Right atrium auricular region (tissue), 2 donors: ENCODE measurements at regions not wholly inside any gene's neighbourhood (a gene's known extent, or its start where the extent isn't known, plus 50 kb on each side); places are given as distances from the start of the nearest gene placed in this dataset.
"Not testable (repeated sequence)": the region's sequence is repeated elsewhere in the genome, so short reads cannot be mapped to it uniquely, and the experiment has no call there.

Source experiments
- DNase-seq: peaks from one replicate; pipeline ENCODE4 v3.0.0-alpha.2; 2019; ENCODE audit warnings: low spot score
- H3K27ac ChIP-seq, 2 donors: fragments of 200-600 bp; sonication (generic); 1 replicate in 1 of 2; 2 replicates in 1 of 2; pipeline ENCODE4 v1.5.1; 2016 to 2019
- H3K27me3 ChIP-seq, 2 donors: fragments of 200-600 bp; sonication (generic); one replicate each; pipeline versions ENCODE4 v1.5.1 to v1.6.0; 2017 to 2019
- H3K36me3 ChIP-seq: fragments of 200-600 bp; sonication (generic); one replicate; pipeline ENCODE4 v1.5.1; 2016
- H3K4me1 ChIP-seq, 2 donors: fragments of 200-600 bp; sonication (generic); one replicate each; pipeline versions ENCODE4 v1.5.1 to v1.6.0; 2017 to 2019
- H3K4me3 ChIP-seq, 2 donors: fragments of 200-600 bp; sonication (generic); 1 replicate in 1 of 2; 2 replicates in 1 of 2; pipeline ENCODE4 v1.5.1; 2017 to 2019; ENCODE audit warnings: mild to moderate bottlenecking in 1 of 2, moderate library complexity in 1 of 2
- H3K9me3 ChIP-seq, 2 donors: fragments of 200-600 bp; sonication (generic); one replicate each; pipeline ENCODE4 v1.5.1; 2019
- CTCF ChIP-seq, 2 donors: fragments of 200-600 bp; sonication (generic); IDR thresholded peaks; one replicate each; pipeline ENCODE4 v1.5.1; 2019; ENCODE audit warnings: antibody characterized with exemption in 2 of 2

- DNase-seq = no peak
- H3K27me3 ChIP-seq = no peaks in the 10 kb centered on the region
- no peak for TF ChIP-seq CTCF (IDR thresholded peaks at IDR 0.05)
- peaks cover 0 to 15% of the 10 kb centered on the region in 2 donors for H3K9me3 ChIP-seq
- no peak overlapping the region for H3K4me3 ChIP-seq
- H3K4me1 ChIP-seq = no peaks in the 10 kb centered on the region
- no peaks in the 10 kb centered on the region for H3K36me3 ChIP-seq
- H3K27ac ChIP-seq = no peak overlapping the region
These were observed 89.0 kb upstream of the GPR141 start for GRCh38 chr7:37594602-37595001.

- Histone ChIP-seq H3K36me3 (no peaks in the 10 kb centered on the region), H3K27ac (no peak overlapping the region), H3K4me1 (no peaks in the 10 kb centered on the region), H3K27me3 (no peaks in the 10 kb centered on the region), H3K9me3 (peaks cover 0 to 15% of the 10 kb centered on the region in 2 donors), H3K4me3 (no peak overlapping the region)
- no peak for TF ChIP-seq CTCF (IDR thresholded peaks at IDR 0.05)
- DNase-seq = no peak
These were observed 84.7 kb upstream of the GPR141 start for GRCh38 chr7:37598824-37599223.

GRCh38 chr7:37601321-37601720, 82.2 kb upstream of the GPR141 start:
- Histone ChIP-seq H3K4me3 (no peak overlapping the region), H3K36me3 (no peaks in the 10 kb centered on the region), H3K27me3 (no peaks in the 10 kb centered on the region), H3K27ac (no peak overlapping the region), H3K4me1 (no peaks in the 10 kb centered on the region), H3K9me3 (peaks cover 0 to 3% of the 10 kb centered on the region in 2 donors)
- no peak for TF ChIP-seq CTCF (IDR thresholded peaks at IDR 0.05)
- DNase-seq = no peak

- DNase-seq = no peak
- H3K27ac ChIP-seq = no peak overlapping the region
- H3K4me1 ChIP-seq = no peaks in the 10 kb centered on the region
- TF ChIP-seq CTCF (IDR thresholded peaks at IDR 0.05) = no peak
- H3K4me3 ChIP-seq = no peak overlapping the region
- H3K36me3 ChIP-seq = no peaks in the 10 kb centered on the region
- no peaks in the 10 kb centered on the region for H3K9me3 ChIP-seq
- H3K27me3 ChIP-seq = no peaks in the 10 kb centered on the region
These were observed 79.5 kb upstream of the GPR141 start for GRCh38 chr7:37604078-37604477.

GRCh38 chr7:37617406-37617805, 66.2 kb upstream of the GPR141 start:
- DNase-seq, H3K27me3 ChIP-seq, H3K4me1 ChIP-seq, H3K4me3 ChIP-seq, H3K27ac ChIP-seq, H3K36me3 ChIP-seq, H3K9me3 ChIP-seq: not testable (repeated sequence)

- H3K4me1 ChIP-seq = no peaks in the 10 kb centered on the region
- H3K27ac ChIP-seq = no peak overlapping the region
- no peak overlapping the region for H3K4me3 ChIP-seq
- H3K27me3 ChIP-seq = no peaks in the 10 kb centered on the region
- no peaks in the 10 kb centered on the region for H3K36me3 ChIP-seq
- no peak for TF ChIP-seq CTCF (IDR thresholded peaks at IDR 0.05)
- DNase-seq = no peak
- H3K9me3 ChIP-seq = peaks cover 0 to 22% of the 10 kb centered on the region in 2 donors
These were observed 50.5 kb upstream of the GPR141 start for GRCh38 chr7:37633048-37633447.
